Natural killer cell (primary cell): ENCODE measurements at regions not wholly inside any gene's neighbourhood (a gene's known extent, or its start where the extent isn't known, plus 50 kb on each side); places are given as distances from the start of the nearest gene placed in this dataset.

Experiments
- ATAC-seq, 3 donors: fragments of 150-1000 bp in 2 of 3; fragments of 200-7000 bp in 1 of 3; cut with Tn5 transposase; 1 replicate in 1 of 3; 2 replicates in 2 of 3; pipeline ENCODE4 v1.10.0; 2021; ENCODE audit warnings: mild to moderate bottlenecking in 2 of 3, moderate library complexity in 2 of 3
- DNase-seq, 2 donors: peaks; one replicate each; pipeline versions ENCODE4 v3.0.0 to v3.0.0-alpha.2; 2013 to 2021; ENCODE audit warnings: mixed read lengths in 1 of 2
- H3K27ac ChIP-seq: one replicate; pipeline ENCODE4 v1.5.1; 2013; ENCODE audit warnings: mild to moderate bottlenecking, low read length
- H3K27me3 ChIP-seq: one replicate; pipeline ENCODE4 v1.6.1; 2013; ENCODE audit warnings: low read length; ENCODE audit not compliant: control insufficient read depth, insufficient read depth
- H3K36me3 ChIP-seq: one replicate; pipeline ENCODE4 v1.6.1; 2013; ENCODE audit warnings: low read length; ENCODE audit not compliant: control insufficient read depth, insufficient read depth
- H3K4me1 ChIP-seq: one replicate; pipeline ENCODE4 v1.6.1; 2013; ENCODE audit warnings: low read length; ENCODE audit not compliant: control insufficient read depth, insufficient read depth
- H3K4me3 ChIP-seq: one replicate; pipeline ENCODE4 v1.5.1; 2013; ENCODE audit warnings: low read length
- H3K9me3 ChIP-seq: one replicate; pipeline ENCODE4 v1.6.1; 2013; ENCODE audit warnings: low read length; ENCODE audit not compliant: control insufficient read depth, insufficient read depth
- H3K27ac Mint-ChIP-seq, 2 donors: one replicate each; pipeline ENCODE4 v1.8.0; 2022; ENCODE audit warnings: mild to moderate bottlenecking in 2 of 2, mixed read lengths in 2 of 2, moderate library complexity in 1 of 2
- H3K27me3 Mint-ChIP-seq, 2 donors: one replicate each; pipeline ENCODE4 v1.8.0; 2022; ENCODE audit warnings: low read depth in 2 of 2, mixed read lengths in 2 of 2
- H3K36me3 Mint-ChIP-seq: one replicate; pipeline ENCODE4 v1.8.0; 2022; ENCODE audit warnings: mixed read lengths
- H3K4me1 Mint-ChIP-seq, 2 donors: one replicate each; pipeline ENCODE4 v1.8.0; 2022; ENCODE audit warnings: mixed read lengths in 2 of 2
- H3K4me3 Mint-ChIP-seq: one replicate; pipeline ENCODE4 v1.8.0; 2022; ENCODE audit warnings: mild to moderate bottlenecking, moderate library complexity, mixed read lengths
- H3K9me3 Mint-ChIP-seq, 2 donors: one replicate each; pipeline ENCODE4 v1.8.0; 2022; ENCODE audit warnings: mixed read lengths in 2 of 2
- WGBS: methylation state at CpG from one replicate; pipeline ENCODE4 v1.1.7; 2013; ENCODE audit warnings: missing lambda C conversion rate; ENCODE audit not compliant: insufficient coverage; 5-methylcytosine and 5-hydroxymethylcytosine counted together
- intact Hi-C: fragments of 100-400 bp; cut with micrococcal nuclease; formaldehyde crosslinking; loops from one replicate; pipeline ENCODE4 v1.14.2; 2022
- TF ChIP-seq, protein P1 (sequence below): fragments of 200-600 bp; IDR thresholded peaks from one replicate; pipeline ENCODE4 v1.8.0; 2022; ENCODE audit warnings: antibody characterized with exemption

DNA sequence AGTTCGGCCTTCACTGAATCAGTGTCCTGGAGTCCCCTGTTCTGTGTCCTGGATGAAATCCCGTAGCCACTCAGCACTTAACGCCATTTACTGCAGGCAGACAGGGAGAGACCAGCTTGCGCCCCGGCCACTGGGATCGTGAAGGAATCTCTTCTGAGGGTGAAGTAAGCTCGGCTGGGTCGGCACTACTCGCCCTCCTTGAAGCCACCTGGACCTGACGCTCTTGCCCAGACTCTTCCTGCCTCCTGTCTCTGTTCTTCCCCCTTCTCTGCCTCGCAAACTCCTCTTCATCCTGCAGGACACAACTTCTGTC lies 99.9 kb upstream of the ZBTB40 start:
- H3K4me1 ChIP-seq, result no peaks in the 10 kb centered on the region
- H3K36me3 ChIP-seq, result no peaks in the 10 kb centered on the region
- Mint-ChIP-seq H3K27me3 (peaks cover 43 to 57% of the 10 kb centered on the region in 2 donors), H3K4me1 (no peaks in the 10 kb centered on the region), H3K4me3 (no peak overlapping the region), H3K9me3 (no peaks in the 10 kb centered on the region), H3K27ac (no peak overlapping the region), H3K36me3 (no peaks in the 10 kb centered on the region)
- no peak overlapping the region for H3K4me3 ChIP-seq
- DNase-seq (no peak), ATAC-seq (no peak)
- H3K27me3 ChIP-seq, result peaks cover 8% of the 10 kb centered on the region
- no peaks in the 10 kb centered on the region for H3K9me3 ChIP-seq
- TF ChIP-seq, protein P1, sequence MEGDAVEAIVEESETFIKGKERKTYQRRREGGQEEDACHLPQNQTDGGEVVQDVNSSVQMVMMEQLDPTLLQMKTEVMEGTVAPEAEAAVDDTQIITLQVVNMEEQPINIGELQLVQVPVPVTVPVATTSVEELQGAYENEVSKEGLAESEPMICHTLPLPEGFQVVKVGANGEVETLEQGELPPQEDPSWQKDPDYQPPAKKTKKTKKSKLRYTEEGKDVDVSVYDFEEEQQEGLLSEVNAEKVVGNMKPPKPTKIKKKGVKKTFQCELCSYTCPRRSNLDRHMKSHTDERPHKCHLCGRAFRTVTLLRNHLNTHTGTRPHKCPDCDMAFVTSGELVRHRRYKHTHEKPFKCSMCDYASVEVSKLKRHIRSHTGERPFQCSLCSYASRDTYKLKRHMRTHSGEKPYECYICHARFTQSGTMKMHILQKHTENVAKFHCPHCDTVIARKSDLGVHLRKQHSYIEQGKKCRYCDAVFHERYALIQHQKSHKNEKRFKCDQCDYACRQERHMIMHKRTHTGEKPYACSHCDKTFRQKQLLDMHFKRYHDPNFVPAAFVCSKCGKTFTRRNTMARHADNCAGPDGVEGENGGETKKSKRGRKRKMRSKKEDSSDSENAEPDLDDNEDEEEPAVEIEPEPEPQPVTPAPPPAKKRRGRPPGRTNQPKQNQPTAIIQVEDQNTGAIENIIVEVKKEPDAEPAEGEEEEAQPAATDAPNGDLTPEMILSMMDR, result no peak
- intact Hi-C loops, result no loop called here
- WGBS, result 19% methylated on average over 11 of the region's 11 CpGs
- no peak overlapping the region for H3K27ac ChIP-seq

DNA sequence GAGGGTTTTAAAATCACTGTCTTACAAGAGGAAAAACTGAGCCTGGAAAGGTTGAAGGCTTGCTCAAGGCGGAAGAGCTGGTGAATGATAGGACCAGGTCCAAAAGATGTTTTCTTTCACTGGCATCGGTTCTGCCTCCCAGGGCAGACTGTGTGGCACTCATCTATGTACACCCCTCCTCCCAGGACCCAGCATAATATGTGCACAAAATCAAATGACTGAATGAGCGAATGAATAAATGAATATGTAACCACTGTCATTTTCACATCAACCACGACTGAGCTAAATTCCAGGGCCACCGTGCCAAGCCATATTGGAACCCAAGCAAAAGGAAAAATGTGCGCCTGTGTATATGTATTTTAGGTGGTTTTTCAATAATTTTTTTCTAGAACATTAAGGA lies 99.3 kb upstream of the ZBTB40 start:
- no peaks in the 10 kb centered on the region for H3K4me1 ChIP-seq
- ATAC-seq (no peak), DNase-seq (no peak)
- H3K36me3 ChIP-seq, result no peaks in the 10 kb centered on the region
- Mint-ChIP-seq H3K36me3 (no peaks in the 10 kb centered on the region), H3K9me3 (no peaks in the 10 kb centered on the region), H3K27me3 (peaks cover 46 to 60% of the 10 kb centered on the region in 2 donors), H3K4me1 (no peaks in the 10 kb centered on the region), H3K4me3 (no peak overlapping the region), H3K27ac (no peak overlapping the region)
- no peak overlapping the region for H3K4me3 ChIP-seq
- TF ChIP-seq, protein P1, result no peak
- peaks cover 8% of the 10 kb centered on the region for H3K27me3 ChIP-seq
- no peaks in the 10 kb centered on the region for H3K9me3 ChIP-seq
- intact Hi-C loops, result no loop called here
- 85% methylated on average over 5 of the region's 6 CpGs for WGBS
- no peak overlapping the region for H3K27ac ChIP-seq

DNA sequence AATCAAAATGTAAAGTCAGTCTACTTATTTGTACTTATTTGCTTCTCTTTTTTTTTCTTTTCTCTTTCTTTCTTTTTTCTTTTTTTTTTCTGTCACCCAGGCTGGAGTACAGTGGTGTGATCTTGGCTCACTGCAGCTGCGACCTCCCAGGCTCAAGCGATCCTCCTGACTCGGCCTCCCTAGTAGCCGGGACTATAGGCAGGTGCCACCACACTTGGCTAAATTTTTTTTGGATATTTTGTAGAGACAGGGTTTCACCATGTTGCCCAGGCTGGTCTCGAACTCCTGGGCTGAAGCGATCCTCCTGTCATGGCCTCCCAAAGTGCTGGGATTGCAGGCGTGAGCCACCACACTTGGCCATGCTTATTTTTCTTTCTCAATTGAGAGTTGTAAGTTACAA lies 98.8 kb upstream of the ZBTB40 start:
- Histone ChIP-seq H3K9me3 (no peaks in the 10 kb centered on the region), H3K27me3 (peaks cover 6% of the 10 kb centered on the region), H3K4me3 (no peak overlapping the region), H3K36me3 (no peaks in the 10 kb centered on the region), H3K4me1 (no peaks in the 10 kb centered on the region), H3K27ac (no peak overlapping the region)
- Mint-ChIP-seq H3K27me3 (peaks cover 46 to 58% of the 10 kb centered on the region in 2 donors), H3K36me3 (no peaks in the 10 kb centered on the region), H3K9me3 (no peaks in the 10 kb centered on the region), H3K27ac (no peak overlapping the region), H3K4me1 (no peaks in the 10 kb centered on the region), H3K4me3 (no peak overlapping the region)
- ATAC-seq (no peak), DNase-seq (no peak)
- TF ChIP-seq, protein P1, result no peak
- intact Hi-C loops, result no loop called here
- WGBS, result 94% methylated on average over 7 of the region's 7 CpGs

DNA sequence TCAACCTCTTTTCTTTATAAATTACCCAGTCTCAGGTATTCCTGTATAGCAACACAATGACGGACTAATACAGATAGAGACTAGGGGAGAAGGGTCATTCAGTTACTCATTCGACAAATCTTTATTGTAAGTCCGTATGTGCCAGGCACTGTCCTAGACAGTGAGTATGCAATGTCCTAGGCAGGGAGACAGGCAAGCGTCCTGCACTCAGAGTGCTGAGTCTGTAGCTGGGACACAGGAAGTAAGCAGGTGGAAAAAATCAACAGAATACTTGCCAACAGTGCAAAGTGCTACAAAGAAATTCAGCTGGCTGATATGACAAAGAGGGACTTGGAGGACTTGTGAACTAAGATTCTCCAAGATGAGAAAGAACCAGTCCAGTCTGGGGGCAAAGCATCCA lies 92.2 kb upstream of the ZBTB40 start:
- no peak overlapping the region for H3K27ac ChIP-seq
- no peak for DNase-seq
- TF ChIP-seq, protein P1, result no peak
- intact Hi-C loops, result no loop called here
- no peaks in the 10 kb centered on the region for H3K9me3 ChIP-seq
- no peak overlapping the region for H3K4me3 ChIP-seq
- ATAC-seq, result no peak
- Mint-ChIP-seq H3K4me1 (no peaks in the 10 kb centered on the region), H3K4me3 (no peak overlapping the region), H3K36me3 (no peaks in the 10 kb centered on the region), H3K9me3 (no peaks in the 10 kb centered on the region), H3K27me3 (peaks cover 22 to 39% of the 10 kb centered on the region in 2 donors), H3K27ac (no peak overlapping the region)
- no peaks in the 10 kb centered on the region for H3K36me3 ChIP-seq
- WGBS, result 85% methylated on average over 4 of the region's 4 CpGs
- H3K27me3 ChIP-seq, result no peaks in the 10 kb centered on the region
- H3K4me1 ChIP-seq, result no peaks in the 10 kb centered on the region
